ENCODE measurements at regions not wholly inside any gene's neighbourhood (a gene's known extent, or its start where the extent isn't known, plus 50 kb on each side); places are given as distances from the start of the nearest gene placed in this dataset.

- no peak overlapping the region for H3K27ac ChIP-seq (ENCODE audit: low read length)
- H3K27me3 ChIP-seq (ENCODE audit: control insufficient read depth, insufficient read depth): no peaks in the 10 kb centered on the region
- no peaks in the 10 kb centered on the region for H3K4me1 ChIP-seq (ENCODE audit: control insufficient read depth, insufficient read depth, low read length)
- no peak overlapping the region for H3K4me3 ChIP-seq (ENCODE audit: low read length)
- 33% methylated on average over 1 of the region's 1 CpG for WGBS
- ATAC-seq (no peak), DNase-seq (no peak)
- intact Hi-C loops (cut with DNase I): no loop called here
- no peaks in the 10 kb centered on the region for H3K9me3 ChIP-seq (ENCODE audit: control insufficient read depth, low read length)
Observed at GRCh38 chr15:92705764-92706163, 50.2 kb upstream of the FAM174B start.

DNA sequence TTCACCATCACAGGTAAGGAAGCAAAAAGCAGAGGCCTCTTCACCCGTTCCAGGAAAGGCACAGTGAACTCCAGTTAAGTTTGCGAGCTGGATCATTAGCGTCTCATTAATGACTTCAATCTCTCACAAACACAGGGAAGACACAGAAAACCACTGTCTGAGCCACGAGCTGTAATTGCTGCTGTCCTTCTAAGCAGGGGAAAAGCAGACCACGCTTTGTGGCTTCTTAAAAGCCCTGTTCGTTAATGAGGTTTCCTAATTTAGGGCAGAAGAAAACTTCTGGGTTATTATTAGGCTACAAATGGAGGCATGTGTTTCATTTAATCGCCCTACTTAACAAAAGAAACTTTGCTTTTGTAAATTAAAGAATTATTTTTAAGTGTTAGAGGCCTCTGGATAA is 50.6 kb upstream of the FAM174B start:
- no peaks in the 10 kb centered on the region for H3K4me1 ChIP-seq (ENCODE audit: control insufficient read depth, insufficient read depth, low read length)
- no peak for DNase-seq
- no peak overlapping the region for H3K27ac ChIP-seq (ENCODE audit: low read length)
- no peak overlapping the region for H3K4me3 ChIP-seq (ENCODE audit: low read length)
- H3K9me3 ChIP-seq (ENCODE audit: control insufficient read depth, low read length): no peaks in the 10 kb centered on the region
- intact Hi-C loops (cut with DNase I): no loop called here
- ATAC-seq: no peak
- no peaks in the 10 kb centered on the region for H3K27me3 ChIP-seq (ENCODE audit: control insufficient read depth, insufficient read depth)
- WGBS: 82% methylated on average over 7 of the region's 7 CpGs

DNA sequence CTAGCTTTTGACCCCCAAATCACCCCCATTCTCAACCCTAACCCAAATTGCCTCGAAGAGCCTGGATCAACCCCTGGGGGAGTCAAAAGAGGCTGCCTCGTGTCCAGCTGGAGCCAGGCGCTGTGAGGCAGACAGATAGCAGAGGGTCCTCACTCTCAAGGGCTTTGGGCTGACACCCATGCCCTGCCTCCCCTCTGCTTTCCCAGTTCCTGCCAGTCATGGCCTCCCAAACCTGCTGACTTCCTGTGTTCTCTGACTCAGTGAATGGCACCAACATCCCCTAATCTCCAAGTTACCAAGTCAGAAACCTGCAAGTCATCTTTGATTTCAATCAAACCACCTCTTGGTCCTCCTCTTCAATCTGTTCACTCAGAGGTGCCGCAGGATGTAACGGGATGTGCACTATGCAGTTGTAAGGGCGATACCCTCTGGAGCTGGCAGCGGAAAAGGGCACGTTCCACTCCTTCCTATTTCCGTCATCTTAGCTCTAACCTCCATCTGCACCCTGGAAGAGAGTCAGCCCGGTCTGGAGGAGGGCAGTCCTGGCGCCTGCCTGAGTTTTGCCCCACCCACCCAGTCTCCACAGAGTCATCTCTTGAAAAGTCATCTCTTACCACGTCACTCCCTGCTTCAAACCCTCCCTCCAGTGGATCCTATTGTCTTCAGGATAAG is 52.4 kb upstream of the FAM174B start:
- intact Hi-C loops (cut with DNase I): no loop called here
- no peak for DNase-seq
- ATAC-seq: peak in 1 of 2 donors; percentile 16
- H3K4me3 ChIP-seq (ENCODE audit: low read length): no peak overlapping the region
- 85% methylated on average over 12 of the region's 12 CpGs for WGBS
- H3K27me3 ChIP-seq (ENCODE audit: control insufficient read depth, insufficient read depth): no peaks in the 10 kb centered on the region
- H3K4me1 ChIP-seq (ENCODE audit: control insufficient read depth, insufficient read depth, low read length): no peaks in the 10 kb centered on the region
- no peaks in the 10 kb centered on the region for H3K9me3 ChIP-seq (ENCODE audit: control insufficient read depth, low read length)
- H3K27ac ChIP-seq (ENCODE audit: low read length): no peak overlapping the region

DNA sequence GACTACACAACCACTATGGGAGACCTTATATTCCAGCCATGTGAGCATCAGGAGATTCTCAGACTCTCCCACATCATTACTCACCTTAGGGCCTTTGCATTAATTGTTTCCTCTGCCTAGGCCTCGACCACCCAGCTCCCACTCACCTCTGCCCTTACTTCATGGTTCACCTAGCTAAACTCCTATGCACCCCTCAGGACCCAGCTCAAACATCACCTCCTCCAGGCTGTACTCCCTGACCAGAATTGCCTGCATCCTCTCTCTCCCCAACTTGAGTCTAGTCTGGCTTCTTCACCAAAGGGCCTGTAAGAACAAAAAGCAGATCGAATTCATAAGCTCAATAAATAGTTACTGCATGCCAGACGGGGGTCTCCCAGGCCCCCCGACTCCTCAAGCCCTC is 53.1 kb upstream of the FAM174B start:
- Histone ChIP-seq H3K4me1 (ENCODE audit: control insufficient read depth, insufficient read depth, low read length) (no peaks in the 10 kb centered on the region), H3K4me3 (ENCODE audit: low read length) (no peak overlapping the region), H3K27ac (ENCODE audit: low read length) (no peak overlapping the region), H3K9me3 (ENCODE audit: control insufficient read depth, low read length) (no peaks in the 10 kb centered on the region), H3K27me3 (ENCODE audit: control insufficient read depth, insufficient read depth) (no peaks in the 10 kb centered on the region)
- WGBS: 85% methylated on average over 4 of the region's 4 CpGs
- intact Hi-C loops (cut with DNase I): no loop called here
- DNase-seq (no peak), ATAC-seq (no peak)

DNA sequence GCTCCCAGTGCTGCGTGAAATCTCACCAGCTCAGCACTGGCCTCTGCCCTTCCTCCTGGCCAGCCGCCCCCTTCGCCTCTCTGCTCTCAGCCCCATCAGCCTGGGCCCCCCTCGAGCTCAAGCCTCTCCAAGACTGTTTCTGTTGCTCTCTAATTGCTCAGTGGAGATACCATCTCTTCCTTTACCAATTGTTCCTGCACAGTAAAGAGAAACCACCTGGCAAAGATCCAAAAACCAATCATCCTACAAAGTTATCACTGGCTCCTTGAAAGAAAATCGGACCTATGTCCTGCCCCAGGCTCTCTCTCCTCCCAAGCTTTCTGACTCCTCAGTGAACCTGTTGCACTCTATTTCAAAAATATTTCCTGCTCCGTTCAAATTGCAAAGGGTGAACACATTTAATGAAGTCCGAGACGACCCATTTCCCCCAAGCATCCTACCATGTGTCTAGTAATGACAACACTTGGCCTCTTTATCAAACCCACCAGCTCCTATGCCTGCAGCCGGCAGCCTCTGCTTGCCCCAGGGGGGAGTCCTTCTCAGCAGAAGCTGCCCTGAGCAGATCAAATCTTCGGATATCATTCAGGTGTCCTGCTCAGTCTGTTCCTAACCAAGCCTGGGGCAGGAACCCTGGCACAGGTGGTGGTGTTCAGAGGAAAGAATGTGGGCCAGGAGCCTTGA is 53.7 kb upstream of the FAM174B start:
- ATAC-seq: no peak
- no peak for DNase-seq
- Histone ChIP-seq H3K4me1 (ENCODE audit: control insufficient read depth, insufficient read depth, low read length) (no peaks in the 10 kb centered on the region), H3K9me3 (ENCODE audit: control insufficient read depth, low read length) (no peaks in the 10 kb centered on the region), H3K27ac (ENCODE audit: low read length) (no peak overlapping the region), H3K4me3 (ENCODE audit: low read length) (no peak overlapping the region), H3K27me3 (ENCODE audit: control insufficient read depth, insufficient read depth) (no peaks in the 10 kb centered on the region)
- 60% methylated on average over 10 of the region's 10 CpGs for WGBS
- intact Hi-C loops (cut with DNase I): no loop called here

DNA sequence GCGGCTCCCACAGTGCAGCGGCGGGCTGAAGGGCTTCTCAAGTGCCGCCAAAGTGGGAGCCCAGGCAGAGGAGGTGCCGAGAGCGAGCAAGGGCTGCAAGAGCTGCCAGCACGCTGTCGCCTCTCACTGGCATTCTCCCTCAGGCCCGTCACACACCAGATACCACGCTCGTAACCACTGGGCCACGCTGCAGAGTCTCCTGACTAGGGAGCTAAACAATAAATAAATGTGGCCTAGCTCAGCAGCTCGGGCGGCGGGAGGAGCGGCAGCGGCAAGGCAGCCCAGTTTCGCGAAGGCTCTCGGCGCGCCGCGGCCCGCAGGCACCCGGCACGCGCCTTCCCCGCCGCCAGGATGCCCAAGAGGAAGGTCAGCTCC is 55.9 kb upstream of the FAM174B start:
- Histone ChIP-seq H3K27ac (ENCODE audit: low read length) (no peak overlapping the region), H3K4me3 (ENCODE audit: low read length) (no peak overlapping the region), H3K4me1 (ENCODE audit: control insufficient read depth, insufficient read depth, low read length) (no peaks in the 10 kb centered on the region), H3K9me3 (ENCODE audit: control insufficient read depth, low read length) (no peaks in the 10 kb centered on the region), H3K27me3 (ENCODE audit: control insufficient read depth, insufficient read depth) (no peaks in the 10 kb centered on the region)
- 94% methylated on average over 30 of the region's 30 CpGs for WGBS
- ATAC-seq (no peak), DNase-seq (no peak)
- intact Hi-C loops (cut with DNase I): loop anchor here in 3 of 4 donors (10.0 kb wide), 3 partner anchors 97 to 617 kb away; no protein-coding TSS in a partner anchor

DNA sequence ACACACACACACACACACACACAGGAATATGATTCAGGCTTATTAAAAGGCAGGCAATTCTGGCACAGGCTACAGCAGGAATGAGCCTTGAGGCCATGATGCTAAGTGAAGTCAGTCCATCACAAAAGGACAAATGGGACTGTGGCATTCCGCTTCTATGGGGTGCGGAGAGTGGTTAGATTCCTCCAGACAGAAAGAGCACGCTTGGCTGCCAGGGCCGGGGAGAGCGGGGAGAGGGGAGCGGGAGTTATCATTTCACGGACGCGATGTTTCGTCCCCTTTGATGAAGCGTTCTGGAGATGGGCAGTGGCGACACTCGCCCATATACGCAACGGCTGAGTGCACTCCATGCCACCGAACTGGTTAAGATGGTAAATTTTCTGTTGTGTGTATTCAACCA is 58.5 kb upstream of the FAM174B start:
- peak overlapping the region; percentile 7 for H3K27ac ChIP-seq (ENCODE audit: low read length)
- H3K27me3 ChIP-seq (ENCODE audit: control insufficient read depth, insufficient read depth): no peaks in the 10 kb centered on the region
- H3K4me1 ChIP-seq (ENCODE audit: control insufficient read depth, insufficient read depth, low read length): no peaks in the 10 kb centered on the region
- WGBS: 1% methylated on average over 16 of the region's 16 CpGs
- H3K4me3 ChIP-seq (ENCODE audit: low read length): peak overlapping the region; percentile 57
- DNase-seq (peak; percentile 30 to 59 (median 59)), ATAC-seq (peak; percentile 57 to 60)
- intact Hi-C loops (cut with DNase I): loop anchor here in 3 of 4 donors (2.0 to 10.0 kb wide), 4 partner anchors 99 to 619 kb away; no protein-coding TSS in a partner anchor
- H3K9me3 ChIP-seq (ENCODE audit: control insufficient read depth, low read length): no peaks in the 10 kb centered on the region

GRCh38 chr15:92714477-92715401 is 59.2 kb upstream of the FAM174B start:
- Histone ChIP-seq H3K27ac (ENCODE audit: low read length) (peak overlapping the region; percentile 11), H3K9me3 (ENCODE audit: control insufficient read depth, low read length) (no peaks in the 10 kb centered on the region), H3K4me3 (ENCODE audit: low read length) (peak overlapping the region; percentile 57), H3K4me1 (ENCODE audit: control insufficient read depth, insufficient read depth, low read length) (no peaks in the 10 kb centered on the region), H3K27me3 (ENCODE audit: control insufficient read depth, insufficient read depth) (no peaks in the 10 kb centered on the region)
- intact Hi-C loops (cut with DNase I): loop anchor here (2.0 to 10.0 kb wide), 5 partner anchors 100 to 620 kb away; no protein-coding TSS in a partner anchor
- ATAC-seq (peak; percentile 94), DNase-seq (peak; percentile 74 to 88 (median 86))
- WGBS: 2% methylated on average over 62 of the region's 62 CpGs

DNA sequence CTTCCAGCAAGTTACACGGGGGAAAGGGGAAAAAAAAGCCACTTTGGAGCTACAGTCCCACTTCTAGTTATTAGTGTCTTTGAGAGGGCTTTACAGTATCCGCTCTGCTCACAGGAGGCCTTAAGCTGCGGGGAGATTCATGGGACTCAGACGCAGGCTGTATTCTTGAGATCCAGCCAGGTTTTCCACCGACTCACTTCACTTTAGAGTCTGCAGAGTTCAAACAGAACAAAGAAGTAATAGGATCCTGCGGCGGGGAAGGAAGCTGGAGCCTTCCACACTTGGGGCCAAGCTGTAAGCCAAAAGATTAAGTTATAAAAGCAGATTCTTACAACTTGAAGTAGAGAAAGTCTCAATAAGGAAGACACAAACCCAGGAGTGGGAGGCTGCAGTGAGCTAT is 60.2 kb upstream of the FAM174B start:
- no peak for ATAC-seq
- 57% methylated on average over 7 of the region's 7 CpGs for WGBS
- DNase-seq: no peak
- no peak overlapping the region for H3K27ac ChIP-seq (ENCODE audit: low read length)
- no peak overlapping the region for H3K4me3 ChIP-seq (ENCODE audit: low read length)
- H3K27me3 ChIP-seq (ENCODE audit: control insufficient read depth, insufficient read depth): no peaks in the 10 kb centered on the region
- H3K9me3 ChIP-seq (ENCODE audit: control insufficient read depth, low read length): no peaks in the 10 kb centered on the region
- H3K4me1 ChIP-seq (ENCODE audit: control insufficient read depth, insufficient read depth, low read length): no peaks in the 10 kb centered on the region
- intact Hi-C loops (cut with DNase I): loop anchor here (2.0 to 10.0 kb wide), 5 partner anchors 101 to 621 kb away; no protein-coding TSS in a partner anchor

GRCh38 chr15:92719021-92719420 is 63.4 kb upstream of the FAM174B start:
- WGBS: 74% methylated on average over 4 of the region's 4 CpGs
- no peak overlapping the region for H3K4me3 ChIP-seq (ENCODE audit: low read length)
- no peak for DNase-seq
- intact Hi-C loops (cut with DNase I): loop anchor here (5.0 to 10.0 kb wide), 4 partner anchors 104 to 624 kb away; no protein-coding TSS in a partner anchor
- ATAC-seq: no peak
- no peaks in the 10 kb centered on the region for H3K9me3 ChIP-seq (ENCODE audit: control insufficient read depth, low read length)
- no peaks in the 10 kb centered on the region for H3K27me3 ChIP-seq (ENCODE audit: control insufficient read depth, insufficient read depth)
- H3K27ac ChIP-seq (ENCODE audit: low read length): no peak overlapping the region
- no peaks in the 10 kb centered on the region for H3K4me1 ChIP-seq (ENCODE audit: control insufficient read depth, insufficient read depth, low read length)

- H3K27ac ChIP-seq (ENCODE audit: low read length): no peak overlapping the region
- WGBS: 81% methylated on average over 2 of the region's 2 CpGs
- intact Hi-C loops (cut with DNase I): no loop called here
- no peak overlapping the region for H3K4me3 ChIP-seq (ENCODE audit: low read length)
- H3K4me1 ChIP-seq (ENCODE audit: control insufficient read depth, insufficient read depth, low read length): no peaks in the 10 kb centered on the region
- no peaks in the 10 kb centered on the region for H3K9me3 ChIP-seq (ENCODE audit: control insufficient read depth, low read length)
- no peak for ATAC-seq
- H3K27me3 ChIP-seq (ENCODE audit: control insufficient read depth, insufficient read depth): no peaks in the 10 kb centered on the region
- no peak for DNase-seq
Observed at GRCh38 chr15:92724144-92724543, 68.6 kb upstream of the FAM174B start.
